ENCODE measurements at regions not wholly inside any gene's neighbourhood (a gene's known extent, or its start where the extent isn't known, plus 50 kb on each side); places are given as distances from the start of the nearest gene placed in this dataset.

GRCh38 chr6:14929291-14929690, 316.6 kb upstream of the JARID2 start:
- Histone ChIP-seq H3K27me3 (ENCODE audit: control insufficient read depth, insufficient read depth, low read length) (0 out of 2 replicates have a peak, but pooled peaks cover 4% of the 10 kb centered on the region), H3K4me1 (ENCODE audit: control insufficient read depth, insufficient read depth, low read length) (no peaks in the 10 kb centered on the region), H3K9me3 (ENCODE audit: control insufficient read depth, insufficient read depth, low read depth, low read length) (no peaks in the 10 kb centered on the region), H3K27ac (ENCODE audit: low read length) (no peak overlapping the region), H3K36me3 (ENCODE audit: control insufficient read depth, insufficient read depth, low read length) (no peaks in the 10 kb centered on the region), H3K4me3 (ENCODE audit: low read depth in 2 of 2, low read length in 2 of 2) (no peak overlapping the region)
- ChIA-PET POLR2A (no interaction called here), CTCF (no interaction called here)
- in situ Hi-C loops (cut with HindIII; ENCODE audit: low pct_unique_long_range_greater_than_20kb, low sequenced_read_pairs) (no loop called here), intact Hi-C loops (cut with micrococcal nuclease; ENCODE audit: unreplicated experiment) (no loop called here)
- no peak for ATAC-seq
- no peak for DNase-seq (ENCODE audit: low read depth, low spot score)
- no TSS peak for BruUV-seq (replicated peaks)
- no peak for TF ChIP-seq TCF7L2 (IDR thresholded peaks at IDR 0.05; ENCODE audit: low read depth, low read length)
- no peak for TF ChIP-seq SIN3A (IDR thresholded peaks at IDR 0.05; ENCODE audit: borderline replicate concordance, insufficient read depth, low read depth, low read length)
- TF ChIP-seq REST (IDR thresholded peaks at IDR 0.05; ENCODE audit: insufficient read depth in 1 of 2, low read depth in 2 of 2, low read length in 1 of 2): no peak
- TF ChIP-seq, protein P1, sequence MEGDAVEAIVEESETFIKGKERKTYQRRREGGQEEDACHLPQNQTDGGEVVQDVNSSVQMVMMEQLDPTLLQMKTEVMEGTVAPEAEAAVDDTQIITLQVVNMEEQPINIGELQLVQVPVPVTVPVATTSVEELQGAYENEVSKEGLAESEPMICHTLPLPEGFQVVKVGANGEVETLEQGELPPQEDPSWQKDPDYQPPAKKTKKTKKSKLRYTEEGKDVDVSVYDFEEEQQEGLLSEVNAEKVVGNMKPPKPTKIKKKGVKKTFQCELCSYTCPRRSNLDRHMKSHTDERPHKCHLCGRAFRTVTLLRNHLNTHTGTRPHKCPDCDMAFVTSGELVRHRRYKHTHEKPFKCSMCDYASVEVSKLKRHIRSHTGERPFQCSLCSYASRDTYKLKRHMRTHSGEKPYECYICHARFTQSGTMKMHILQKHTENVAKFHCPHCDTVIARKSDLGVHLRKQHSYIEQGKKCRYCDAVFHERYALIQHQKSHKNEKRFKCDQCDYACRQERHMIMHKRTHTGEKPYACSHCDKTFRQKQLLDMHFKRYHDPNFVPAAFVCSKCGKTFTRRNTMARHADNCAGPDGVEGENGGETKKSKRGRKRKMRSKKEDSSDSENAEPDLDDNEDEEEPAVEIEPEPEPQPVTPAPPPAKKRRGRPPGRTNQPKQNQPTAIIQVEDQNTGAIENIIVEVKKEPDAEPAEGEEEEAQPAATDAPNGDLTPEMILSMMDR (IDR thresholded peaks at IDR 0.05): no peak
- TF ChIP-seq POLR2AphosphoS5 (IDR thresholded peaks at IDR 0.05; ENCODE audit: low read depth, low read length): no peak

- no peak overlapping the region for H3K27ac ChIP-seq (ENCODE audit: low read length)
- DNase-seq (ENCODE audit: low read depth, low spot score) (no peak), ATAC-seq (no peak)
Observed at GRCh38 chr6:14930366-14930989, 315.4 kb upstream of the JARID2 start.

More at GRCh38 chr6:14930366-14930989, 315.4 kb upstream of the JARID2 start:
- Histone ChIP-seq H3K9me3 (ENCODE audit: control insufficient read depth, insufficient read depth, low read depth, low read length) (no peaks in the 10 kb centered on the region), H3K4me1 (ENCODE audit: control insufficient read depth, insufficient read depth, low read length) (no peaks in the 10 kb centered on the region), H3K36me3 (ENCODE audit: control insufficient read depth, insufficient read depth, low read length) (no peaks in the 10 kb centered on the region), H3K27me3 (ENCODE audit: control insufficient read depth, insufficient read depth, low read length) (0 out of 2 replicates have a peak, but pooled peaks cover 3% of the 10 kb centered on the region), H3K4me3 (ENCODE audit: low read depth in 2 of 2, low read length in 2 of 2) (no peak overlapping the region)
- intact Hi-C loops (cut with micrococcal nuclease; ENCODE audit: unreplicated experiment): no loop called here
- ChIA-PET CTCF (no interaction called here), POLR2A (no interaction called here)
- in situ Hi-C loops (cut with HindIII; ENCODE audit: low pct_unique_long_range_greater_than_20kb, low sequenced_read_pairs): no loop called here
- BruUV-seq (replicated peaks): no TSS peak
- TF ChIP-seq, protein P1 (IDR thresholded peaks at IDR 0.05): no peak
- no peak for TF ChIP-seq SIN3A (IDR thresholded peaks at IDR 0.05; ENCODE audit: borderline replicate concordance, insufficient read depth, low read depth, low read length)
- no peak for TF ChIP-seq REST (IDR thresholded peaks at IDR 0.05; ENCODE audit: insufficient read depth in 1 of 2, low read depth in 2 of 2, low read length in 1 of 2)
- TF ChIP-seq POLR2AphosphoS5 (IDR thresholded peaks at IDR 0.05; ENCODE audit: low read depth, low read length): no peak
- no peak for TF ChIP-seq TCF7L2 (IDR thresholded peaks at IDR 0.05; ENCODE audit: low read depth, low read length)
